Small intestine (tissue), 7 donors: ENCODE measurements at regions not wholly inside any gene's neighbourhood (a gene's known extent, or its start where the extent isn't known, plus 50 kb on each side); places are given as distances from the start of the nearest gene placed in this dataset.
"Not testable (repeated sequence)": the region's sequence is repeated elsewhere in the genome, so short reads cannot be mapped to it uniquely, and the experiment has no call there.

ENCODE experiments used
- DNase-seq, 2 donors: peaks; one replicate each; pipeline versions ENCODE4 v3.0.0 to v3.0.0-alpha.2; 2013
- FAIRE-seq: peaks from 2 replicates; lab custom pipeline; 2012; peaks lifted over from hg19 to GRCh38; lab: Jason Lieb, UNC
- H3K27ac ChIP-seq, 3 donors: one replicate each; pipeline ENCODE4 v1.5.1; 2013; ENCODE audit warnings: low read length in 2 of 3, mild to moderate bottlenecking in 2 of 3, control low read depth in 1 of 3, inconsistent platforms in 1 of 3, low read depth in 1 of 3, moderate library complexity in 1 of 3
- H3K27me3 ChIP-seq, 3 donors: one replicate each; pipeline ENCODE4 v1.6.1; 2013; ENCODE audit warnings: low read length in 3 of 3, inconsistent platforms in 1 of 3; ENCODE audit not compliant: control insufficient read depth in 3 of 3, insufficient read depth in 3 of 3
- H3K36me3 ChIP-seq, 3 donors: one replicate each; pipeline ENCODE4 v1.6.1; 2013; ENCODE audit warnings: low read length in 3 of 3, inconsistent platforms in 1 of 3, low read depth in 1 of 3, mild to moderate bottlenecking in 1 of 3, moderate library complexity in 1 of 3; ENCODE audit not compliant: control insufficient read depth in 3 of 3, insufficient read depth in 2 of 3
- H3K4me1 ChIP-seq, 3 donors: one replicate each; pipeline ENCODE4 v1.6.1; 2013; ENCODE audit warnings: low read length in 2 of 3, inconsistent platforms in 1 of 3, low read depth in 1 of 3, mild to moderate bottlenecking in 1 of 3, moderate library complexity in 1 of 3; ENCODE audit not compliant: control insufficient read depth in 3 of 3, insufficient read depth in 2 of 3
- H3K4me3 ChIP-seq, 3 donors: one replicate each; pipeline ENCODE4 v1.5.1; 2013; ENCODE audit warnings: low read length in 3 of 3, control low read depth in 1 of 3, inconsistent platforms in 1 of 3, low read depth in 1 of 3, mild to moderate bottlenecking in 1 of 3, moderate library complexity in 1 of 3
- H3K9me3 ChIP-seq, 2 donors: one replicate each; pipeline ENCODE4 v1.6.1; 2013; ENCODE audit warnings: low read depth in 1 of 2, low read length in 1 of 2; ENCODE audit not compliant: control insufficient read depth in 2 of 2, insufficient read depth in 1 of 2
- WGBS, 3 donors: extraction: QIAGEN DNeasy Blood & Tissue Kit; methylation state at CpG; one replicate each; pipeline ENCODE4 v1.1.7; 2013; 5-methylcytosine and 5-hydroxymethylcytosine counted together
- donor health status: healthy with polysubstance abuse.
- donor health status: control.
- donor health status: control.
- donor health status: Bipolar disorder and iron deficiency.
- donor health status: healthy.

DNA sequence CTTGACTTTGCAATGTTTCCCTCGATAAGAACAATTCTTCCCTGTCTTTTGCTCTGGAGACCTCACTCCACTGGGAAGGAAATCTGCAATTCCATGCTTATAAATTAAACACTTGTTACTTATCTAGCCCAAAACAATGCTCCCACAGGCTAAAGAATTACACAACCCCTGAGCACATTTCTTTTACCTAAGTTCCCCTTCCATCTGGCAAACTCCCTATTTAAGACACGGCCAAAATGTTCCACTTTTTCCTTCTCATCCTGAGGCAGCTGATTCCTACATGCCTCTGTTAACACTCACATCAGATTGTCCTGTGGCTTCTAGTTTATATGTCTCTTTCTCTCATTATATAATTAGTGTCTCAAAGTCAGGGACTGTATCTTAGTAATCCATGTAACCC is 211.7 kb downstream of the COX18 start:
- H3K4me3 ChIP-seq: no peak overlapping the region
- no peaks in the 10 kb centered on the region for H3K9me3 ChIP-seq
- H3K4me1 ChIP-seq: no peaks in the 10 kb centered on the region
- H3K36me3 ChIP-seq: no peaks in the 10 kb centered on the region
- FAIRE-seq (no peak), DNase-seq (no peak)
- no peak overlapping the region for H3K27ac ChIP-seq
- H3K27me3 ChIP-seq: no peaks in the 10 kb centered on the region
- WGBS, 3 donors: 36 to 40% (median 38%) methylated on average over 2 of the region's 2 CpGs

DNA sequence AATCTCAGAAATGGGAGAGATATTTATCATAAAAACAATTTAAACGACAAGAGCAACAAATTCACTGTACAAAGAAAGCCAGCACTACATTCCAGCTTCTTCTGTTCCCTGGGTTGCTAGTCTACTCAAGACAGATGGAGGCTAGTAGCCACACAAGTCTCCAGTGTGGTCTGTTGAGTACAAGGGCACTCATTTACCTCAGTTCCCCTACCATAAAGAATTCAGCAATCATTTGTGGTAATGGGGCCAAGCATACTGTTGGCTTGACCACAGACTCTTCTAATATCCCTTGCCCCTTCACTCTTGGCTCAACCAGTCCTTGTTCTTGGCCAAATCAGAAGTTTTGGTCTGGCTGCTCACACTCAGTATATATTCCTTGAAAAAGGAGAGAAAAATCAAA is 212.3 kb downstream of the COX18 start:
- FAIRE-seq (no peak), DNase-seq (no peak)
- H3K4me1 ChIP-seq: no peaks in the 10 kb centered on the region
- H3K27ac ChIP-seq: no peak overlapping the region
- no peaks in the 10 kb centered on the region for H3K36me3 ChIP-seq
- H3K27me3 ChIP-seq: no peaks in the 10 kb centered on the region
- 51 to 80% (median 68%) methylated on average over 1 of the region's 1 CpG for WGBS, 3 donors
- H3K4me3 ChIP-seq: no peak overlapping the region
- no peaks in the 10 kb centered on the region for H3K9me3 ChIP-seq

DNA sequence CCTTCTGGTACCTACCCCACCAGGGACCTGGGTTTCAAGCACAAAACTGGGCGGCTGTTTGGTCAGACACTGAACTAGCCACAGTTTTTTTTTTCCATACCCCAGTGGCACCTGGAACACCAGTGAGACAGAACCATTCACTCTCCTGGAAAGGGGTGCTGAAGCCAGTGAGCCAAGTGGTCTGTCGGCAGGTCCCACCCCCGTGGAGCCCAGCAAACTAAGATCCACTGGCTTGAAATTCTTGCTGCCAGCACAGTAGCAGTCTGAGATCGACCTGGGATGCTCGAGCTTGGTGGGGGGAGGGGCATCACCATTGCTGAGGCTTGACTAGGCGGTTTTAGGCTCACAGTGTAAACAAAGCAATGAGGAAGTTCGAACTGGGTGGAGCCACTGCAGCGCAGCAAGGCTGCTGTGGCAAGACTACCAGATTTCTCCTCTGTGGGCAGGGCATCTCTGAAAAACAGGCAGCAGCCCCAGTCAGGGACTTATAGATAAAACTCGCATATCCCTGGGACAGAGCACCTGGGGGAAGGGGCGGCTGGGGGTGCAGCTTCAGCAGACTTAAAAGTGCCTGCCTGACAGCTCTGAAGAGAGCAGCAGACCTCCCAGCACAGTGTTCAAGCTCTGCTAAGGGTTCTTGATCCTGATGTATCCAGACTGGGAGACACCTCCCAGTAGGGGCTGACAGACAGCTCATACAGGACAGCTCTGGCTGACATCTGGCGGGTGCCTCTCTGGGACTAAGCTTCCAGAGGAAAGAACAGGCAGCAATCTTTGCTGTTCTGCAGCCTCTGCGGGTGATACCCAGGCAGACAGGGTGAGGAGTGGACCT is 223.0 kb downstream of the COX18 start:
- H3K4me3 ChIP-seq: no peak overlapping the region
- no peak overlapping the region for H3K27ac ChIP-seq
- no peaks in the 10 kb centered on the region for H3K27me3 ChIP-seq
- H3K9me3 ChIP-seq: peaks cover 0 to 9% of the 10 kb centered on the region in 2 donors
- H3K4me1 ChIP-seq: no peaks in the 10 kb centered on the region
- no peaks in the 10 kb centered on the region for H3K36me3 ChIP-seq
- FAIRE-seq (no peak), DNase-seq (no peak)
- 50 to 62% (median 54%) methylated on average over 12 of the region's 12 CpGs for WGBS, 3 donors

DNA sequence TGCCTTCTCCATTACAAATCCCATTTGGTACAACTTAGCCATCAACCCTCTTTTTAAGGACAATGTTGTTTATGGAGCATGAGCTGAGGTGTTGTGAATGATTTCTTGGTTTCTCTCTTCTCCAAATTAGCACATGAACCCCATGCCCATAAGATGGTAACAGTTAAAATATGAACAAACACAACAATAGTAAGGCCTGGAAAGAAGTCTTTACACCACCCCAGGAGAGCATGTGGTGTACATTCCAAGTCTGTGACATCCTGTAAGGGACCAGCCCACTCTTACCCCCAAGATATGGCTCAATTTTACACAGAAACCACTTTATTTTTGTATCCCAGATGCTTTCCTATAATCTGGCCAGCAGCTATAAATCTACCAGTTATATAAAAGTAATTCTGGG is 226.1 kb downstream of the COX18 start:
- H3K9me3 ChIP-seq: peaks cover 0 to 12% of the 10 kb centered on the region in 2 donors
- DNase-seq (no peak), FAIRE-seq (no peak)
- no peaks in the 10 kb centered on the region for H3K4me1 ChIP-seq
- no peak overlapping the region for H3K27ac ChIP-seq
- H3K4me3 ChIP-seq: no peak overlapping the region
- H3K36me3 ChIP-seq: no peaks in the 10 kb centered on the region
- no peaks in the 10 kb centered on the region for H3K27me3 ChIP-seq

DNA sequence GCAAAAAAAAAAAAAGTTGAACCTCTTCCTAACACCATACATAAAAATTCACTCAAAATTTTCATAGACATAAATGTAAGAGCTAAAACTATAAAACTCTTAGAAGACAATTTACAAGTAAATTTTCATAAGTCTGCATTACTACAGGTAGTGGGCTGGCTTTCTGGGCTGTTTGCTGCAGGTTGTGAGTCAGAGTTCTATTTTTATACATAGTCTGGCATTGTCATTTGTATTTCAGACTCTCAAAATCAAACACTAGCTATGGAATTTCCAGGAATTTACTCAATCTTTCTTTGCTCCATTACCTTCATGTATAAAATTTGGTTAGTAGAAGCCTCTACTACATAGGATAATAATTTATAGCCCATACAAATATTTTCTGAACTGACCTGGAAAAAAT is 227.2 kb downstream of the COX18 start:
- H3K4me1 ChIP-seq: no peaks in the 10 kb centered on the region
- no peak for FAIRE-seq
- no peak for DNase-seq
- no peak overlapping the region for H3K4me3 ChIP-seq
- H3K27ac ChIP-seq: no peak overlapping the region
- no peaks in the 10 kb centered on the region for H3K36me3 ChIP-seq
- peaks cover 0 to 9% of the 10 kb centered on the region in 2 donors for H3K9me3 ChIP-seq
- H3K27me3 ChIP-seq: no peaks in the 10 kb centered on the region

DNA sequence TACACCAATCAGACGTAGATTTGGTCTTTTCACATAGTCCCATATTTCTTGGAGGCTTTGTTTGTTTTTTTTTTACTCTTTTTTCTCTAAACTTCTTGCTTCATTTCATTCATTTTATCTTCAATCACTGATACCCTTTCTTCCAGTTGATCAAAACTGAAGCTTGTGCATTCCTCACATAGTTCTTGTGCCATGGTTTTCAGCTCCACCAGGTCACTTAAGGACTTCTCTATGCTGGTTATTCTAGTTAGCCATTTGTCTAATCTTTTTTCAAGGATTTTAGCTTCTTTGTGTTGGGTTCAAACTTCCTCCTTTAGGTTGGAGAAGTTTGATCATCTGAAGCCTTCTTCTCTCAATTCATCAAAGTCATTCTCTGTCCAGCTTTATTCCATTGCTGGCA is 229.3 kb downstream of the COX18 start:
- not testable (repeated sequence) for H3K4me1 ChIP-seq, DNase-seq, H3K36me3 ChIP-seq, H3K27me3 ChIP-seq, H3K27ac ChIP-seq, FAIRE-seq, H3K4me3 ChIP-seq, H3K9me3 ChIP-seq
- 57% methylated on average over 1 of the region's 1 CpG; no CpG with 5 or more reads in 2 of the 3 donors for WGBS, 3 donors

DNA sequence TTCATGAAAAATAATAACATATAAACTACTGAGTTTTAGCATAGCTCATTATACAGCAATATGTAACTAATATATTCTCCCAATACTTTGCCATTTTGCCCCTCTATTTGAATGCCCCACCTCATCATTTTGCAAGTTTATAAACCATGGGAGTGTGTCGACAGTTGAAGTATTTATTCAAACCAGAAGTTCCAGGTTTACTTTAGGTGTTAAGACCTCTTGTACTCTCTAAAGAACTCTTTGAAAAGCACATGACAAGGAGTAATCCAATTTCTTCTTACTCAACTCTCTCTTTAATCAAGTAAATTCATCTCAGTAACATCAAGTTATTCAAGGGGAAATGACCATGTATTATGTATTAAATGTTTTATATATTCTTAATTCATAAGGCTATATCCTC is 240.7 kb downstream of the COX18 start:
- Histone ChIP-seq H3K27me3 (no peaks in the 10 kb centered on the region), H3K36me3 (no peaks in the 10 kb centered on the region), H3K4me3 (no peak overlapping the region), H3K27ac (no peak overlapping the region), H3K4me1 (no peaks in the 10 kb centered on the region), H3K9me3 (no peaks in the 10 kb centered on the region)
- WGBS, 3 donors: 86 to 91% (median 89%) methylated on average over 1 of the region's 1 CpG
- DNase-seq: no peak
- FAIRE-seq: no peak

DNA sequence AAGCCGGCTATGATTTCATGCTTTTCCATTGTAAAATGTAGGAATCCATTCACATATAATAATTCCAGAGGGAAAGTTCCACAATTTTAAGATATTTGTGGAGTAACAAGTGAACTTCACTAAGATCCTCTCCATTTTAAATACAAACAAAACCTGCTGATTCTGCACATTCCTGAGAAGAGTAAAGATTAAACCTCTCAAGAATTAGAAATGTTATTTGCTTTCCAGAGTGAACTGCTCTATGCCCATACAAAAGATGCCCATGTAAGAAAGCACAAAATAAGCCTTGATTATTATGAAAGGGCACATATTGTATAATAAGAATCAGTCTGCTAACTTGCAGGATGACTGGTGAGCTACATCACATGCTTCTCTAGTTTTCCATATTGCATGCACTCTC is 241.5 kb downstream of the COX18 start:
- WGBS, 3 donors: 77 to 89% (median 87%) methylated on average over 1 of the region's 1 CpG
- no peak for FAIRE-seq
- H3K4me1 ChIP-seq: no peaks in the 10 kb centered on the region
- H3K4me3 ChIP-seq: no peak overlapping the region
- H3K27ac ChIP-seq: no peak overlapping the region
- no peaks in the 10 kb centered on the region for H3K9me3 ChIP-seq
- no peaks in the 10 kb centered on the region for H3K36me3 ChIP-seq
- no peak for DNase-seq
- no peaks in the 10 kb centered on the region for H3K27me3 ChIP-seq

DNA sequence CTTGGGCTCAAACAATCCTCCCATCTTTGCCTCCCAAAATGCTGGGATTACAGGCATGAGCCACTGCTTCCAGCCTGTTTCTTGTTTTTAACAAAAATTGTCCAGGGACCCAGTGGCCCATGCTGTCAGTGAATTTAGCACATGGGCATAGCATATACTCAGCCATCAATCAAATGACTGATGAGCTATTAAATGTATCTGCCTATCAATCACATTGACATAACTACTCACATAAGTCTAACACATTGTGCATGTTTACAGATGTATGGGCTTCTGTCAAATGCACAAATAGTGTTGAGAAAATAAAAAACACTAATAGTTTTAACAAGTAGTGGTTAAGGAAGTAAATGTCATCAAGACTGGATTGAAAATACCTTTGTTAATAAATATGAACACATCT is 249.4 kb downstream of the COX18 start:
- Histone ChIP-seq H3K4me1 (no peaks in the 10 kb centered on the region), H3K27me3 (no peaks in the 10 kb centered on the region), H3K9me3 (no peaks in the 10 kb centered on the region), H3K36me3 (no peaks in the 10 kb centered on the region), H3K4me3 (no peak overlapping the region), H3K27ac (no peak overlapping the region)
- no peak for DNase-seq
- FAIRE-seq: no peak
